Psoas muscle (tissue), 7 donors: ENCODE measurements at regions not wholly inside any gene's neighbourhood (a gene's known extent, or its start where the extent isn't known, plus 50 kb on each side); places are given as distances from the start of the nearest gene placed in this dataset.

Experiments
- ATAC-seq, 4 donors: fragments of 200-7000 bp; cut with Tn5 transposase; one replicate each; pipeline ENCODE4 v1.9.1; 2020; ENCODE audit warnings: moderate library complexity in 3 of 4, mild to moderate bottlenecking in 2 of 4
- DNase-seq, 2 donors: peaks; one replicate each; pipeline ENCODE4 v3.0.0-alpha.2; 2020
- H3K27ac ChIP-seq: fragments of 200-600 bp; one replicate; pipeline ENCODE4 v1.8.0; 2022
- H3K27me3 ChIP-seq, 3 donors: fragments of 200-600 bp in 1 of 3; one replicate each; pipeline versions ENCODE4 v1.6.1 to v1.8.0; 2013 to 2022; ENCODE audit warnings: low read length in 2 of 3, mild to moderate bottlenecking in 2 of 3, moderate library complexity in 1 of 3; ENCODE audit not compliant: insufficient read depth in 3 of 3
- H3K36me3 ChIP-seq, 2 donors: fragments of 200-600 bp in 1 of 2; one replicate each; pipeline versions ENCODE4 v1.6.1 to v1.8.0; 2013 to 2022; ENCODE audit warnings: low read depth in 1 of 2, mild to moderate bottlenecking in 1 of 2, moderate library complexity in 1 of 2; ENCODE audit not compliant: insufficient read depth in 1 of 2
- H3K4me1 ChIP-seq: fragments of 200-600 bp; one replicate; pipeline ENCODE4 v1.8.0; 2022
- H3K4me3 ChIP-seq: fragments of 200-600 bp; one replicate; pipeline ENCODE4 v1.8.0; 2022; ENCODE audit warnings: mild to moderate bottlenecking
- H3K9me3 ChIP-seq: fragments of 200-600 bp; one replicate; pipeline ENCODE4 v1.8.0; 2022
- WGBS, 3 donors: extraction: QIAGEN DNeasy Blood & Tissue Kit; methylation state at CpG; one replicate each; pipeline versions ENCODE4 v1.1.6 to v1.1.7; 2013; 5-methylcytosine and 5-hydroxymethylcytosine counted together
- intact Hi-C, 2 donors: fragments of 100-400 bp; cut with DNase I; formaldehyde crosslinking; loops; one replicate each; pipeline versions ENCODE4 v1.11.0 to v1.14.2; 2022
- TF ChIP-seq, protein P1 (sequence below): fragments of 200-600 bp; IDR thresholded peaks from one replicate; pipeline ENCODE4 v1.8.0; 2022; ENCODE audit warnings: antibody characterized with exemption
- donor health status: healthy with polysubstance abuse.
- donor health status: DM: no; HTN: no; CAD: no; lungs with moderate emphysema.
- donor health status: Bipolar disorder and iron deficiency.
- donor health status: healthy.
- donor health status: DM: yes; HTN: yes; CAD: no.
- donor health status: DM: no; HTN: no; CAD: no.
- donor health status: DM: yes; HTN: yes; CAD: no.

DNA sequence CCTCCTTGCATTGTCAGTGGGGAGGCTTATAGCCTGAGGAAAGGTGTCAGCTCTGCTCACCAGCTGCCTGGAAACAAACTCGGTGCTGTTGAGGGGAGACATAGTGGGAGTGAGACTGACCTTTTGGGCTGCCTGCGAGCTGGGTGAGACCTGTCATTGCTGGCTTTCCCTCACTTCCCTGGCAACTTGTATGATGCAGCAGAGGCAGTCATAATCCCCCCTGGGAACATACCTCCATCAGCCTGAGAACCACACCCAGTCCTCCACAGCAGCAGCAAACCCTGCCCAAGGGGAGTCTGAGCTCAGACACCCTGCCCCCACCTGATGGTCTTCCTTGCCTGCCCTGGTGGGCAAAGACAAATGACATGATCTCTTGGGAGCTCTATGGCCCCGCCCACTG is 521.2 kb upstream of the IMPG1 start:
- no peak for ATAC-seq
- no peaks in the 10 kb centered on the region for H3K9me3 ChIP-seq
- 72 to 79% (median 75%) methylated on average over 3 of the region's 3 CpGs for WGBS, 3 donors
- no peak overlapping the region for H3K4me3 ChIP-seq
- no peak for DNase-seq
- no peaks in the 10 kb centered on the region for H3K27me3 ChIP-seq
- H3K4me1 ChIP-seq, result no peaks in the 10 kb centered on the region
- TF ChIP-seq, protein P1, sequence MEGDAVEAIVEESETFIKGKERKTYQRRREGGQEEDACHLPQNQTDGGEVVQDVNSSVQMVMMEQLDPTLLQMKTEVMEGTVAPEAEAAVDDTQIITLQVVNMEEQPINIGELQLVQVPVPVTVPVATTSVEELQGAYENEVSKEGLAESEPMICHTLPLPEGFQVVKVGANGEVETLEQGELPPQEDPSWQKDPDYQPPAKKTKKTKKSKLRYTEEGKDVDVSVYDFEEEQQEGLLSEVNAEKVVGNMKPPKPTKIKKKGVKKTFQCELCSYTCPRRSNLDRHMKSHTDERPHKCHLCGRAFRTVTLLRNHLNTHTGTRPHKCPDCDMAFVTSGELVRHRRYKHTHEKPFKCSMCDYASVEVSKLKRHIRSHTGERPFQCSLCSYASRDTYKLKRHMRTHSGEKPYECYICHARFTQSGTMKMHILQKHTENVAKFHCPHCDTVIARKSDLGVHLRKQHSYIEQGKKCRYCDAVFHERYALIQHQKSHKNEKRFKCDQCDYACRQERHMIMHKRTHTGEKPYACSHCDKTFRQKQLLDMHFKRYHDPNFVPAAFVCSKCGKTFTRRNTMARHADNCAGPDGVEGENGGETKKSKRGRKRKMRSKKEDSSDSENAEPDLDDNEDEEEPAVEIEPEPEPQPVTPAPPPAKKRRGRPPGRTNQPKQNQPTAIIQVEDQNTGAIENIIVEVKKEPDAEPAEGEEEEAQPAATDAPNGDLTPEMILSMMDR, result no peak
- intact Hi-C loops, result no loop called here
- H3K27ac ChIP-seq, result no peak overlapping the region
- H3K36me3 ChIP-seq, result no peaks in the 10 kb centered on the region

DNA sequence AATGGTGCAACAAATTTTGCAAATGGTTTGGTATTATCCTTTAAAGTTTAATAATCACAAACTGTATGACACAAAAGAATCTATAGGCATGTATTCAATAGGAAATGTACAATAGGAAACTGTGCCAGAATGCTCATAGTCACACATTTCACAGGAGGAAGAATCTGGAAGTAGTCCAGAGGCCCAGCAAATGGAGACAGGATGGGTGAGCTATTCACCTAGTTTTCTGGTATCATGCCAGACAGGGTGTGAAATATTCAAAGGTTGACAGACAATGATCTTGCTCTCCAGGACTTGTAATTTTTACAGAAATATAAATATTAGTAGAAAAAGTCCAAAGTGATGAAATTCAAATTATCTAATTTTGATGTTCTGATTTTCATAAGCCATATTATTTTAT is 520.1 kb upstream of the IMPG1 start:
- TF ChIP-seq, protein P1, result no peak
- intact Hi-C loops, result no loop called here
- Histone ChIP-seq H3K27me3 (no peaks in the 10 kb centered on the region), H3K9me3 (no peaks in the 10 kb centered on the region), H3K4me3 (no peak overlapping the region), H3K4me1 (no peaks in the 10 kb centered on the region), H3K27ac (no peak overlapping the region), H3K36me3 (no peaks in the 10 kb centered on the region)
- ATAC-seq, result no peak
- DNase-seq, result no peak

DNA sequence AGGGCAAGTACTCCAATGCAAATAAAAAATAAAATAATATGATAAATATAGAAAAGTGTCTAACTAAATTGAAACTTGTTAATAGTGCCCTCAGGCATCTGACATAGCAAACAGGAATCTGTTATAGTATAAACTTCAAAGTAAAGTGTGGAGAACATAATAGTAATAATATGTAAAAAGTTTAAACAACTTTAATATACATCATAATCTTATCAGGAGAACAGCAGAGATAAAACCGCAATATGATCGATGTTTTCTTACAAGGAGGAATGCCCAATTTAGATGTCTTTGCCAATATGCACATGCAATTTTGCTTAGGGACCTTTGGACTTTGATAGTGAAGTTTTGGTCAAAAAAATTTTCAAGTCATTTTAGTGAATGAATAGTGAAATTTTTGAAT is 514.8 kb upstream of the IMPG1 start:
- H3K4me3 ChIP-seq, result no peak overlapping the region
- no peak for ATAC-seq
- WGBS, 3 donors, result 45 to 80% (median 64%) methylated on average over 2 of the region's 2 CpGs

DNA sequence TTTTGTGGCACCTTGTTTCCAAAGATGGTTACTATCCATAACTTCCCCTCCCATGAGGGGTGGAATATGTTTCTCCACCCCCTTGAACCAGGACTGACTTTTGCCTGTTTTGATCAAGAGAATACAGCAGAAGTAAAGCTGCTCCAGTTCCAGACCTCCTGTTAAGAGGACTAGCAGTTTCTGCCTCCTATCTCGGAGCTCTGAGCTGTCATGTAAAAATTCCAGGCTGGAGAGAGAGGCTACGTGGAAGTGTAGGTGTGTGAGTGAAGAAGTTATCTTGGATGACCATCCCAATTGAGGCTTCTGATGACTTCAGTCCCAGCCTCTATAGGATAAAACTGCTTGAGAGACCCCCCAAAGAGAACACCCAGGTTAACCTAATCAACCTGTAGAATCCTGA is 511.7 kb upstream of the IMPG1 start:
- H3K27me3 ChIP-seq, result no peaks in the 10 kb centered on the region
- no peak overlapping the region for H3K4me3 ChIP-seq
- H3K9me3 ChIP-seq, result no peaks in the 10 kb centered on the region
- 68 to 71% (median 69%) methylated on average over 2 of the region's 2 CpGs for WGBS, 3 donors
- no peak overlapping the region for H3K27ac ChIP-seq
- H3K36me3 ChIP-seq, result no peaks in the 10 kb centered on the region
- intact Hi-C loops, result no loop called here
- H3K4me1 ChIP-seq, result no peaks in the 10 kb centered on the region
- DNase-seq, result no peak
- no peak for ATAC-seq
- TF ChIP-seq, protein P1, result no peak

More for the DNA sequence above, 514.8 kb upstream of the IMPG1 start:
- Histone ChIP-seq H3K27me3 (no peaks in the 10 kb centered on the region), H3K9me3 (no peaks in the 10 kb centered on the region), H3K4me1 (no peaks in the 10 kb centered on the region), H3K27ac (no peak overlapping the region), H3K36me3 (no peaks in the 10 kb centered on the region)
- intact Hi-C loops, result no loop called here
- TF ChIP-seq, protein P1, result no peak
- DNase-seq, result no peak

DNA sequence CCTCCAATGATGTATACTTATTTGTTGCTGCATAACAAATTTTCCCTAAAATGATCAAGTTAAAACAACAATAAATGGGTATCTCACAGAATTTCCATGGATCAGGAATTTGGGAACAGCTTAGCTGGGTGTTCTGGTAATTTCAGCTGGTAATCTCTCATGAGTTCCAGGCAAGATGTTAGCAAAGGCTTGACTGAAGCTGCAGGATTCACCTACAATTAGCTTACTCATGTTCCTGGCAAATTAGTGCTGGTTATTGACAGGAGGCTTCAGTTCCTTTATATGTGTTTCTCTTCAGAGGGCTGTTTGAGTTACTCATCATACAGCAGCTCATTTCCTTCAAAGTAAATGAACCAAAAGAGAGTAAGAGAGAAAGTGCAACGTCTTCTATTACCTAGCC is 506.3 kb upstream of the IMPG1 start:
- intact Hi-C loops, result no loop called here
- WGBS, 3 donors, result 29 to 34% (median 33%) methylated on average over 1 of the region's 1 CpG

More for the DNA sequence above, 506.3 kb upstream of the IMPG1 start:
- H3K27ac ChIP-seq, result no peak overlapping the region
- no peaks in the 10 kb centered on the region for H3K27me3 ChIP-seq
- TF ChIP-seq, protein P1, result no peak
- H3K36me3 ChIP-seq, result no peaks in the 10 kb centered on the region
- ATAC-seq, result no peak
- no peak for DNase-seq
- H3K9me3 ChIP-seq, result no peaks in the 10 kb centered on the region
- no peaks in the 10 kb centered on the region for H3K4me1 ChIP-seq
- no peak overlapping the region for H3K4me3 ChIP-seq
